ENCODE measurements at regions not wholly inside any gene's neighbourhood (a gene's known extent, or its start where the extent isn't known, plus 50 kb on each side); places are given as distances from the start of the nearest gene placed in this dataset.

DNA sequence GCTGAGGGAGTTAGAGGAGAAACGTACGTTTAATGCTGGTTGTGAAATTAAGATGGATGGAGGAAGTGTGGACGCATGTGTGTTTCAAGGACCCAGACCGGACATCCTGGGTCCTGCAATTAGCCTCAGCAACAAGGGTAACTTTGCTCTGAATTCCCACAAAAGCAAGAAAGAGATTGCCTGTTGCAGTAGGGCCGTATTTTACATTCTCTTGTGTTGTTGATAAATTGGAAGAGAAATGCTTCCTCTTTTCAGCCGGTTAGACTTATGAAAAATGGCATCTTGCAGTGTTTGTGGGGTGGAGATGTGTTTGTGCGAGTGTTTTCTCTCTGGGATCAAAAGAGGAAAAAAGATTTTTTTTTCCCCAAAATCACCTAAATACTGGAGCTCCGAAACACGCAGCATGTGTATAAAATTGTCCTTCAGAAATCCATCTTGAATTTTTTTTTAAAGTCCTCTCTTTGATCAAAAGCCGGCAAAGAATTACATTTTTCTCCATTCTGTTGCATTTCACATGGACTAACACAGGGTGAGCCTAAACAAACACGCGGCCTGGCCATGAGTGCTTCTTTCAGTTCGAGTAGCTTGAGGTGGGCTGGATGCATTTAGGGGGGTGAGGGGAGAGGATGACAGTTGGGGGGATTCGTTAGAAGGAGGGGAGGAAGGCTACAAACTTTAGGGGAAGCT is 251.6 kb downstream of the C16orf95 start:
- no peak for DNase-seq (ENCODE audit: low read depth)

DNA sequence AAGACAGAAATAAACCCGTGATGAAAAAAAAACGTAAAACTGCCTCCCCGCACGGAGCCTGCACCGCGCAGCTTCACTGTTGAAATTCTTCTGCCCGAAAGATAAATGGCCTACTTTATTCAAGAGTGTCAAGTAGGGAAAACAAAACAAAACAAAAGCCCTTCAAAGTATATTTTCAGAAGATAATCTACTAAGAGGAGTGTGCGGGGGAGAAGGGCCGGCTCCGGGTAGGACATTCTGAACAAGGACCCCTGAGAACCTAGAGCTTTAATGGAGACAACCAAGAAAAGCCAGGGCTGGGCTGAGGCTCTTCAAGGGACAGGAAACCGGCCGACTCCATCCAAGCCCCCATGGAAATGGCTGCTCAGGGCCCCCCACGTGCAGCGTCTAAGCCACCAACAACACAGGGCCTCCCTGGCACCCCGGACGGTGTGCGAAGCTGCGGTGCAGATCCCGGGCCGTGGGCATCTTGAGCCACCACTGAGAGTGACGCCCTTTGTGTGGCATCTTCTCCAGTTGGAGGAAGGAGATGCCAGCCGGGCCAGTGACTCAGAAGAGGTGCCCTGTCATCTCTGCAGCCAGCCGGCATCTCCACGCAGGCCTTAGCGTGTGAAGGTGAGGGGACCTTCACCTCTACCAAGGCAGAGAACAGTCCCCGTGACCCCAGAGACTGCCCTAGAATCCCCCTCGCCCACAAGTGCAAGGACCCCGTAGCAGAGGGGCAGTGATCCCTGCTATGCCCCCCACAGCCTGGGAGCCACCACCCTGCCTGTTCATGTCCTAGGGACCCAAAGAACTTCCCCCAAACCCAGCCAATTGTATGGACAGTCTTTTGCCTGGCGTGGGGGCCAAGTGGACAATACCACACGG is 250.8 kb downstream of the C16orf95 start:
- DNase-seq (ENCODE audit: low read depth) = no peak

DNA sequence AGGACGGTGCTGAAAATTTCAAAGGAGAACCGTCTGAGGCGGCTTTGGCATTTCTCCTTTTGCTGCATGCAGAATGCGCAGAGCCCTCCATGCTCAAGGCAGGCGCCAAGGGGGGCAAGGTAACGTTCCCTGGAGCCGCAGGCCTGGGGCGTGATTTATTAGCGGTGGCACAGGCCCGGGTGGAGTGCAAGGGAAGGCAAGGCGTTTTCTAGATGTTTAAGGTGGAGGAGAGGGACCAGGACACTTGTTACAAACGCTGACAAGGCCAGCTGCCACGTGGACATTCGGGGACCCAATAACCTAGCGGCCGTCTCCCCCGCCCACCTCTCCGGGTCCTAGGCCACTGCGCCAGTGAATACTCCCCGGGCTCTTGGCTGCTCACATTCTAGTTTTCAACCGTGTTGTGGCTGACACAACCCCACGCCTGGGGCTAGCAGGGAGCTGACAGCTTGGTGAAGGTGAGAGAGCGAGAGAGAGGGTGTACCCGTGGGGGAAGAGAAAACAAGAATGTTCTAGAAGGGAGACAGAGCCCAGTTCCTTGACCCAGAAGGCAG is 250.1 kb downstream of the C16orf95 start:
- DNase-seq (ENCODE audit: low read depth) = no peak

DNA sequence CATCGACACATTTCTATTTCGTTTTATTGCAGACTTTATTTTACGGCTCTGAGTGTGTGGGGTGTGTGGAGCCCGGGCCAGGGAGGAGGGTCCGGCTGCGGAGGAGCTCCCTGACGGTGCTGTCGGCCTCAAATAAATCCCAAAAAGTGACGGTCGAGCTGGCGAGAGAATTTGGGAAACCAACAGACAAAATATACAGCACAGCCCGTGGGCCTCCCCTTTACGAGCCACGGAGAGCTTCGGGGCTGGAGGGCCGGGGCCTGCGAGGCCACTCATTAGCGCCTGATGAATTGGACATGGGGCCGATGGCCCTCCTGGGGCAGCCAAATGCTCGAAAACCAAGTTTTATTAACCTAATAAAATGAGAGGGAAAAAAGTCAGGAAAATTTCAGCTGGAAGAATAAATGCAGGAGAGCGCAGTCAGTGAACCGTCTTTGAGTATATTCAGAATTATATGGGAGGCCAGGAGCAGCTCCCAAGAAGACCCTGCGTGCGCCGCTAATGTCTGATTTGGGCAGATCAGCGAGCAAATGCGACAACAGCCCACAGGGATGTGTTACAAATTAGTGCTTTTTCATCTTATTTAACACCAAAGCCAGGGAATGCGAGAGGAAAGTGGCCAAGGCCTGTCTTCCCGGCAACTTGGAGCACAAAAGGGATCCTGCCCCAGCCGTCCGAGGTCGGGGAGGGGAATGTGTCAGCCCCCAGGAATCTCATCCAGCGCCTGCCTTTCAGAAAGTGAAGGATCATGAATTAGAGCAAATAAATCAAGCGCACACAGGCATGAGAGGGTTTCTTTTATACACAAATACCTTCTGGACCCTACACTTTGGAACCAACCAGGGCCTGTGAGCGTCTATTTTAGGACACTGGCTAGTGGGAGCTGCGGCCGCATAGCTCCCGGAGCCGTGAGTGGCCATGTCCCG is 249.1 kb downstream of the C16orf95 start:
- DNase-seq (ENCODE audit: low read depth) = no peak

DNA sequence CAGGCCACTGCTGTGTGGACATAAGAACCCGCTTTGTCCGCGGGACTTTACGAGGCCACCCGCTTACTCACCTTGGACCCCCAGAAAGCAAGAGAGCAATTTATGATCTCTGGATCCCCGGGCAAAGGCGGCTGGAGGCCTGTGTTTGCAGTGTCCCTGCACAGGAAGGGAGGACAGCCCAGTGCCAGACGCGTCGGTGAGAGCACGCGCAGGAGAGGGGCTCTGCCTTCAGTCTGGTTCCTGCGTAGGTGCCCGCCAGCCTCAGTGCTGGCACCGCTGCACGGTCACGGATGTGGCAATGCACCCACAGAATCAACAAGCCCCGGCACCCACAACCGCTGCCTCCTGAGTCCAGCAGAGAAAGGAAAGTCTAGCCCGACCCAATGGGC is 248.4 kb downstream of the C16orf95 start:
- no peak for DNase-seq (ENCODE audit: low read depth)

DNA sequence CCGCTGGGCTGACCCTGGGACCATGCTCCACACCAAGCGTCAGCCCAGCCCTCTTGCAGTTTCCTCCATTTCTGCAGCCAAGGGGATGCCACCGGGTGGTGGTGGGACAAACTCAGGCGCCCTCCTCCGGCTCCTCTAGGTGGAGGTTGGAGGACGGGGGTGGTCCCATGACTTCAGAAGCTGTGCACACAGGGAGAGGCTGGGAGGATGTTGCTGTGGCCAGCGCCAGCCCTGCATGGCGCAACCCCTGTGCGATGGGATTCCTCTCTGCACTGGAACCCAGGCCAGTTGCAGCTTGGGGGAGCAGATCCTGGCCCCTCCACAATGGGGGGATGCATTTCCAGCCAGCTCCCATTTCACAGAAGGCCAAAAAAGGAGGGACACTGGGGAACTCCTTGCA is 246.5 kb downstream of the C16orf95 start:
- no peak for DNase-seq (ENCODE audit: low read depth)

DNA sequence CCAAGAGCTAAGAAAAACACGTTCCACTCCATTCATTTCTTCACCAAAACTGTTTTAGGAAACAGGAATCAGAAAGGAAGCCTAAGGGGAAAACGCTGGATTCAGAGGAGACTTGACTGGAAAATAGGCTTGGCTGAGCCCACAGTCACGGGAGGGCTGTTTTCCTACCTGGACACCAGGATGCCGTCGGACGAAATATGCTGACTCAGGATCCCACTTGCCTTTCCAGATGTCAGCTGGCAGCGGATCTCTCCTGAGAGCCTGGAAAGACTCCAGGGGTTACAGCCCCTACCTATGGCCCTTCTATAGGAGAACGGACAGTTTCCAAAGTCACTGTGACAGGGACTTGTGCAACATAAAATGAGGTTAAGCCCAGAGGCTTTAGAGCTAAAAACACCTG is 245.1 kb downstream of the C16orf95 start:
- DNase-seq (ENCODE audit: low read depth) = no peak

DNA sequence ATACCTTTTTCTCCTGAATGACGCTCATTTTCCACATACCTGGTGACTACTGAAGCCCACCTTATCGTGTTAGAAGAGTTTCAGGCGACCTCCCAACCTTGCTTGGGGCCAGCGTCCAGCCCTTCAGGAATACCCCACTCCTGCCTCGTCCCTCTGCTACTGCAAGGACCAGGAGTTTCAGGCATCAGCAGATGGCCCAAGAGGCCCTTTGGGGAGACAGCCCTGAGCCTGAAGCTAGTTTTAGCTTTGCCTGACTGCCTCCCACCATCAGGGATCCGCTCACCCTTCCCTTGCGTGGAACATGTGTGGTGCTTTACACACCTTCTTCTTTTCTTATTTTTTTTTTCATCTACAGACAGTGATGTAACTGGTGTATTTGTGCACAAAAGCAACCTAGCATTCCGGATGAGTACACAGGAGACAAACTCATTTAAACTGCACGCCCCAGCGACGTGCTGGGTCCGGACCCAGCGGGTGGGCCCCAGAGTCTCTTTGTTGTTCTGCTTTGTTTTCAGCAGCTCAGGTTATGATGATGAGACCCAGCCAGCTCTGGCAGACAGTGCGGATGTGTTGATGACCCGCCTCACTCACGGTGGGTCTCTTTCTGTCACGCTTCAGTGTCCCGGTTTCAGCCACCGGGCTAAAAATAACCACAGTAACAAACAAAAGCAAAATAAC is 242.4 kb downstream of the C16orf95 start:
- DNase-seq (ENCODE audit: low read depth) = no peak

DNA sequence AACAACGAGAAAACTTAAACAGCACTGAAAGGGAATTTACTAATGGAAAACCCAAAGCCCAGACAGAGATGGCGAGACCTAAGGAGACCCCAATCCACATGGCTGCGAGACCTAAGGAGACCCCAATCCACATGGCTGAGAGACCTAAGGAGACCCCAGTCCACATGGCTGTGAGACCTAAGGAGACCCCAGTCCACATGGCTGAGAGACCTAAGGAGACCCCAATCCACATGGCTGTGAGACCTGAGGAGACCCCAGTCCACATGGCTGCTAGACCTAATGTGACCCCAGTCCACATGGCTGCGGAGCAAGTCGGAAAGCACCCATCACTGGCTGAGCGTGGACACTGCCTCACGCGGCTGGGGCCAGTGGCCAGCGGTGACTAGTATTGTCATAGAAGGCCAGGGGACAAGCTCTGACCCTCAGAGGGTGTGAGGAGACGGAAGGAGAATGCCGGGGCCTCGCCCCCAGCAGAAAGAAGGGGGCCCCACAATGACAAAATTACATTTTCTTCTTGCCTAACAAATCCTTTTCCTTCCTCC is 241.8 kb downstream of the C16orf95 start:
- no peak for DNase-seq (ENCODE audit: low read depth)

DNA sequence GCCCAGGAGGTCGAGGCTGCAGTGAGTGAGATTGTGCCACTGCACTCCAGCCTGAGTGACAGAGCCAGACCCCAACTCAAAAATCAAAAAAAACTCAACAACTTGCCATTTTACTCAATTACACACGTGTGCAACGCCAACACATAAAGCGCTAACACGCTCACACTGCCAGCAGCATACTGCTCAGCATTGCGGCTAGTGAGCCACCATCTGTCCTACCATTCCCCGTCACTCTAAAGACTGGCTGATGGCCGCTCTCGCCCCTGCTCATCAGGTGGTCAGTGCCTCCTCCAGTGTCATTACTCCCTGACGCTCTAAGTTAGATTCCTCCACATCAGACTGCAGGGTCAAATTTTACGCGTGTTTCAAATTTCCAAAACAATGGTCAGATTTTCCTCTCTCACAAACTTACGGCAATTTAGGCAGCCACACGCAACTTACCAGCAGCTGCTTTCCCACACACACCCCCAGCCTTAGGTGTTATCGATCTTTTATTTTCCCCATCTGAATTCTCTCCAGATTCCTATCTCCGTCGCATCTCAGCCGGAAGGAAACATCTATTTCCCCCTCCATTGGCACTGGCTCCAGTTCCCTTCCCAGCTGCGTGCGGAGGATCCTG is 240.8 kb downstream of the C16orf95 start:
- DNase-seq (ENCODE audit: low read depth) = no peak

DNA sequence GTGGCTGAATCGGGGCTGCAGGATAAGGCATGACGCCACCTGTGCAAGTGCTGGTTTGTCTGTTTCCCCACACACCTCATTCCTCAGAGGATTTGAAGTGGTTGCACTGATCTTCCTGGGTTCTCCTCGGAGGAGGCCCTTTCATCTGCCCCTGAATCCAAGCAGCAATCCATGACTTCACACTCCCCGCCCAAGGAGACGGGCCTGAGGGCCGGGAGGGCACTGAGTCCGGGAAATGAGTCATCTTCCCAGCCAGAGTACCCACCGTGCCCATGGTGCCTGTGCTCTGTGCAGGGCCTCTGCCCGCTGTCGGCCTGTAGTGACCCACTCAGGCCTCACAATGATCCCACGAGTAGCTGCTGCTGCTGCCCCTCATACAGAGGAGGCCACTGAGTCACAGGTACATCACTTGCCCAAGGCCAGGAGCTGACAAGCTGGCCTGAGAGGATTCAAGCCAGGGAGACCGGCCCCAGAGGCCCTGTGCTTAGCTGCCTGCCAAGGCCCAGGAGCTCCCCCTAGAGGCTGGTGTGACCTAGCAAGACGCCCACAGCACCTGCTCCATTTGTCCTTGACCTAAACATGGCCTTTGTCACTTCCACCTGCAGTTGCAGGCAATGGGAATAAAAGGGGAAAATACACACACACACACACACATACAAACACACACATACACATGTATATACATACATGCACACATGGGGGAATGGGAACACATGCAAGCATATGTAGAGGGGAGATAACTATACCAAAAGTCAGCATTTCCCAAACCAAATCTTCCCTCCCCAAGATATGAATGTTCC is 240.0 kb downstream of the C16orf95 start:
- no peak for DNase-seq (ENCODE audit: low read depth)

DNA sequence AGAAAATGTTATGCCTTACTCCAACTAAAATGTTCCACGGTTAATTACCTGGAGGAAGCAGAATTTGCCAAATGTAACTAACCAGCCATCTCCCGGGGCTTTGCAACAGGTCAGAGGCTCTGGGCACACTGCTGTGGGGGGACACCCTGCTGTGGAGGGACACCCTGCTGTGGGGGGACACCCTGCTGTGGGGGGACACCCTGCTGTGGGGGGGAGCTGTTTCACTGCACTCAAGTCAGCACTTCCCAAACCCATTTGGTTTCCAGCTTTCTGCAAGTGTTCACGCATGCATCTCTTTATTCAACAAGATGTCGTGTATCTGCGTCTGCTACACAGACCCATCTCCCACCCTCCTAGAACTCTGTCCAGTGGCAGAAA is 239.5 kb downstream of the C16orf95 start:
- DNase-seq (ENCODE audit: low read depth) = no peak

DNA sequence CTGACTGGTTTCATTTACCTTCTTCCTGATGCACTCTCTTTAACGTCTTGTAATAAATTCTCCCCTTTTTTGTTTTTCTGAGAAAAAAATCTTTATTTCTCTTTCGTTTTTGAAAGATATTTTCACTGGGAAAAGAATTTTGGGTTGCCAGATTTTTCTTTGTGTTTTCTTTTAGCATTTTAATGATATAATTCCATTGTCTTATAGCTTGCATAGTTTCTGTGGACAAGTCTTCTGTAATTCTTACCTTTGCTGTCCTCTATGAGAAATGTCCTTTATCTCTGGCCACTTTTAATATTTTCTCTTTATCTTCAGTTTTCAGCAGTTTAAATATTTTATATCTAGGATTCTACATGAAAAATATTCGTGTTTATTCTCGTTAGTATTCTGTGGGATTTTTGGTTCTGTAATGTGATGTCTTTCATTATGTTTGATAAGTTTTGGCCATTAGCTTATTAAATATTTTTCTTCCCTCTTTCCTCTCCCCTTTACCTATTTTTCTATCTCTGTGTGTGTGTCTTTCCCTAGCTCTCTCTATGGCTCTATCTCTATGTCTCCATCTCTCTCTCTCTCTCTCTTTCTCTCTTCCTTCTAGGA is 236.5 kb downstream of the C16orf95 start:
- no peak for DNase-seq (ENCODE audit: low read depth)

DNA sequence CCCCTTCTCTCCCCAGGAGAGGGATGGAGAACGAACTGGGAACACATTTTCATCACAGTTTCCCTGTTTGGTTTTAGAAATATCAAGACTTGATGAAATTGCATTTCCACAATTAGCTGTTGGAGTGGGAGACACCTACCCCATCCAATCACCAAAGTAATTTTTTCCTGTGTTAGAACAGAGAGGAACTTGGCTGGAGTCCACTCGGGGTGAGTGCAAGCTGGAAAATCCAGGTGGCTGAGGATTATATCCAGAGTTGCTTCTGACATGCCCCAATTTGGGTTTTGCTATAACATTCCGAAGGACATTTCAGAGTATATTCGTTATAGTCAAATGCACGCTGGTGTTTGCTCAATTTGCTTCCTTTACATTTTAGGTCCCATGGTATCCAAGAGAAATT is 231.8 kb downstream of the C16orf95 start:
- DNase-seq (ENCODE audit: low read depth) = no peak

DNA sequence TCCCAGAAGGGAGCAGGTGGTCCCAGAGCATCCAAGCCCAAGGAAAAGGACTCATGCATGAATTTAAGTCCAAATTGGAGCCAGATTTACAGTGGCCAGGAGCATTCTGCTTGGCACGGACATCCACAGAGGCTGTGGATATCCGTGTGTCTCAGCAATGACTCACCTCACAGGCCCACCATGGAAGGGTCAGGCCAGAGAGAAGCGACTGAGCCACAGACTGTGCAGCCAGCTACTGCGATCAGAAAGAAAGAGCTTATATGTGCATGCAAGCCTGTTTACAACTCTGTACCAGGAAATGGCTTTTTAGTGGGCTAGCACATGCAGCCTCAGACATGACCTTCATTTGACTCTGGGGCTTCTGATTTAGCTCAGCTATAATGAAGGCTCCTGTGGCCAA is 231.0 kb downstream of the C16orf95 start:
- no peak for DNase-seq (ENCODE audit: low read depth)

DNA sequence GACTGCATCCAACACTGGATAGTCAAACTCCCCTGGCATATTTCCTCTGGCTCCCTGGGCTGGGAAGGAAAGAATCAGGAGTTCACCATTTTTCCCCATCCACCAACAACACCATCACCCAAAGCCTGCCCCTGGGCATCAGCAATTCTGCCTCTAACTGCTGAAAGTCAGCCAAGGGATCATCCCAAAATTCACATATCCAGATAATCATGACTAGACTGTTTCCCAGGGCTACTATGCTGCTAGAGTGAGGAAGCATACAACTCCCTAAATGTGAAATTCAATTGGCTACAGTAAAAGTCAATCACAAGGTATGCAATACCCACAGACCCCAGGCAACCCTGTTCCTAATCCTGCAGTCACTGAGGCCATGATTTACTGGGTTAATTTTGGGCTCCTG is 230.6 kb downstream of the C16orf95 start:
- DNase-seq (ENCODE audit: low read depth) = no peak

DNA sequence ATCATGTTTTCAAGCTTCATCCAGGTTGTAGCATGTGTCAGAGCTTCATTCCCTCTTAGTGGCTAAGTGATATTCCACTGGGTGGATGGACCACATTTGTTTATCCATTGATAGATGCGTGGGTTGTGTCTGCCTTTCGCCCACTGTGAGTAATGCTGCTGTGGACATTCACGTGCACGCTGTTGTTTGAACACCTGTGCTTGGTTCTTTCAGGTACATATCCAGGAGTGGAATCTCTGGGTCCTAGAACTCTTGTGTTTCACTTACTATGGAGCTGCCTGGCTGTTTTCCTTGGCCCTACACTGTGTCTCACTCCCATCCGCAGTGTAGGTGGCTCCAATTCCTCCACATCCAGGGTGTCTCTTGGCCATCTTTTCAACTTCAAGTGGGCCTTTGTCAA is 224.2 kb downstream of the C16orf95 start:
- no peak for DNase-seq (ENCODE audit: low read depth)

DNA sequence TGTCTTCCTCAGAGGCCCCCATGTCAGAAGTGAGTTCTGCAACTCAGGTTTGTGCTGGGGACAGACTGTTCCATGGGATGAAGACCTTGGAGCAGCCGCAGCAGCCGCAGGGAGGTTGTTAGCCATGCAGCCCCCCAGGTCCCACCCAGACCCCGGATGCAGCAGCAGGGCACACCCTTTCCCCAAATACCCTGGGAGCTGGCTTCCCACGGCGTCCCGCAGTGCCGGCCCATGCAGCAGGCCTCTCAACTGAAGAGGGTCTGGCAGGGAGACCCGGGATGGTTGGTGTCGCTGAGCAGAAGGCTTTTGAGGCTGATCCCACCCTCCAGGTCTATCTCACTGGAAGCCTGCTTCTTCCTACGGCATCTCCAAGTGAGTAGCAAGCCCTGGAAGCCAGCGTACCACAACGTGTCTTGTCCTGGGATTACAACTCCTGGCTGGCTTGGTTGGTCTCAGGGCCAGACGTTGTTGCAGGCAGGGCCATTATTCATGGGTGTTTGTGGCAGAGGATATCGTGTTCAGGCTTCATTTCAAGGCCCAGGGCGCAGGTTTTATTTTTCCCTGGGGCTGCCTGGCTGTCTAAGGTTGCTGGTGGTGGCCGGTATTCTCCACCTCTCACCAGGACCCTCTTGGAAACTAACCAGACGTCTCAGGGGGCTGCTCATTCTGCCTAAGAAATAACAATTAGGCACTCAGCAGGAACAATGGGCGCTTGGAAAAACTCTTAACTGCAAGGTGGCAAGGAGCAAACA is 223.2 kb downstream of the C16orf95 start:
- DNase-seq (ENCODE audit: low read depth) = no peak

DNA sequence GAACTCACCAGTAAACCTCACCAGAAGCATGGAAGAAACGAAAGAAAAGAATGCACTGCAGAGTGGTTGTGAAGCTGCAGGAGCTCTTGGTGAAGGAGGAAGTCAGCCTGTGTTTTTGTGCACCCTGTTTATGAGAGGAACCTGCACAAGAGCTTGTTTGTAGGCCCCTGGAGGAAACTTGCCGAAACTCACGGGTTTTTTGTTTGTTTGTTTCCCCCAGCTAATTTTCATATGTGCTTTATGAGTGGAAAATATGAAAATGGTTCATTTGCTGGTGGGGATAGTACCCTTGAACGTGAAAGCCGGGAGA is 222.7 kb downstream of the C16orf95 start:
- no peak for DNase-seq (ENCODE audit: low read depth)
